ENCODE measurements at regions not wholly inside any gene's neighbourhood (a gene's known extent, or its start where the extent isn't known, plus 50 kb on each side); places are given as distances from the start of the nearest gene placed in this dataset.

DNA sequence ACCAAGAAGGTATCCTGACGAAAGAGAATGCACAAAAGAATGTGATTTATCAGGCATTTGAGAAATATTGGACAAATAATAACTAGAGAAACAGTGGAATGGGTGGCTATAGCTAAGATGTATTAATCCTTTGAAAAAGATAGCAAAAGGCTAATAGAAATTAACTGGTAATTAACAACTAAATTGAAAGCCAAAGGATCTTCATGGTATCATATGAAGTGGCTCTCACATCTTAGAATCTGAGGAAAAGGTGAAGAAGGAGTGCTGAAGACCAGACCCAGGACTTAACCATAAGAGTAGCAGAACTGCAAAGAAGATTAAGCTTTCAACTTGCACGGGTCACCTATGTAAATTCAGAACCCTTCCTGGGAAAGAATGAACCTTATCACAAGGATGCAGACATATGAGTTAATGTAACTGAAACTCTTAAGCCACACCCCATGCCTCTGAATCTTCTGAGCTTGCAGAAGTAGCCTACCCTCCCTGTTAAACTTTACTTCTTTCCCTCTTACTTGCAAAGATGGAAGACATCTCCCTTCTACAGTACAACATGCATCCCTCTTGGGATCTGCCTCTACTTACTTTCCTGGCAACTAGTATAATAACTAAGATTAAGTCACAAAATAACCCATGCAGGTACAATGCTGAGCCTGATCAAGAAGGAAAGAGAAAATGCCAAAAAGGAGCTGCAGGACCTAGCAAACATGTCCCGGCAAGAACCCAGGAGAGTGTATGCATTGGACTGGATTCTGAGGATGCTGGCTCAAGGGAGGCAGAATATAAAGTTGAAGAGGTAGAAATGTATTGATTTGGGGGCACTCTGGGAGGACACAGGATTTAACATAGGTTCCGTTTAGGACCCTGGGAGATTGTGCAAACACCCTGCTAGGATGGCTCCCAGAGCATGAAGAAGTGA lies 395.5 kb upstream of the SLC30A5 start:
- H3K4me1 ChIP-seq = no peaks in the 10 kb centered on the region
- DNase-seq = no peak
- 69 to 73% methylated on average over 4 of the region's 4 CpGs for WGBS, 2 donors
- no peak for ATAC-seq
- intact Hi-C loops (cut with DNase I) = no loop called here
- H3K27me3 ChIP-seq = no peaks in the 10 kb centered on the region
- H3K36me3 ChIP-seq (replicated peaks in 1 of 2; ENCODE audit: insufficient read depth in 1 of 2, low read depth in 2 of 2) = no peaks in the 10 kb centered on the region
- H3K27ac ChIP-seq = no peak overlapping the region
- no peaks in the 10 kb centered on the region for H3K9me3 ChIP-seq
- H3K4me3 ChIP-seq = no peak overlapping the region
- no peak for TF ChIP-seq POLR2A (IDR thresholded peaks at IDR 0.05)
- TF ChIP-seq, protein P1, sequence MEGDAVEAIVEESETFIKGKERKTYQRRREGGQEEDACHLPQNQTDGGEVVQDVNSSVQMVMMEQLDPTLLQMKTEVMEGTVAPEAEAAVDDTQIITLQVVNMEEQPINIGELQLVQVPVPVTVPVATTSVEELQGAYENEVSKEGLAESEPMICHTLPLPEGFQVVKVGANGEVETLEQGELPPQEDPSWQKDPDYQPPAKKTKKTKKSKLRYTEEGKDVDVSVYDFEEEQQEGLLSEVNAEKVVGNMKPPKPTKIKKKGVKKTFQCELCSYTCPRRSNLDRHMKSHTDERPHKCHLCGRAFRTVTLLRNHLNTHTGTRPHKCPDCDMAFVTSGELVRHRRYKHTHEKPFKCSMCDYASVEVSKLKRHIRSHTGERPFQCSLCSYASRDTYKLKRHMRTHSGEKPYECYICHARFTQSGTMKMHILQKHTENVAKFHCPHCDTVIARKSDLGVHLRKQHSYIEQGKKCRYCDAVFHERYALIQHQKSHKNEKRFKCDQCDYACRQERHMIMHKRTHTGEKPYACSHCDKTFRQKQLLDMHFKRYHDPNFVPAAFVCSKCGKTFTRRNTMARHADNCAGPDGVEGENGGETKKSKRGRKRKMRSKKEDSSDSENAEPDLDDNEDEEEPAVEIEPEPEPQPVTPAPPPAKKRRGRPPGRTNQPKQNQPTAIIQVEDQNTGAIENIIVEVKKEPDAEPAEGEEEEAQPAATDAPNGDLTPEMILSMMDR (IDR thresholded peaks at IDR 0.05) = no peak

DNA sequence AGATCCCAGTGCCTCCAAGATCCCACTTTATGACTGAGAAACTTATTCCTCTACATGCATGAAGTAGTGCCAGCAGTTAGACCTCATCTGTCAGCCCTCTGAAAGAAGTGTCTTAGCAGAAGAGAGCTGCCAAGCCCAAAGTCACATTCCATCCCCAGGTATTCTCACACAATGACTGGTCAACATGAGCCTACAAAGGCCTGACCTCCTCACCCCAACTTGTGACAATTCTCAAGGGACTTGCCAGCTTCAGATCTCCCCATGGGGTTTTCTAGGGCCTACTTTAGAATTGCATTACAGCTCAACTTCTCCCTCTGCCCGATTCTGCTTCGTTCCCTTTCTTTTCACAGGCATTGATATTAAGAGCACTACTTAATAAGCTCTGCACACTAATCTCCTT lies 393.8 kb upstream of the SLC30A5 start:
- no peaks in the 10 kb centered on the region for H3K9me3 ChIP-seq

GRCh38 chr5:68707575-68707974 lies 386.2 kb upstream of the SLC30A5 start:
- DNase-seq (no peak), ATAC-seq (no peak)
- H3K27ac ChIP-seq = no peak overlapping the region
- no peaks in the 10 kb centered on the region for H3K36me3 ChIP-seq (replicated peaks in 1 of 2; ENCODE audit: insufficient read depth in 1 of 2, low read depth in 2 of 2)
- H3K4me3 ChIP-seq = no peak overlapping the region
- H3K4me1 ChIP-seq = no peaks in the 10 kb centered on the region
- TF ChIP-seq, protein P1 (IDR thresholded peaks at IDR 0.05) = no peak
- no peak for TF ChIP-seq POLR2A (IDR thresholded peaks at IDR 0.05)
- intact Hi-C loops (cut with DNase I) = no loop called here
- WGBS, 2 donors = 50 to 54% methylated on average over 2 of the region's 2 CpGs
- no peaks in the 10 kb centered on the region for H3K9me3 ChIP-seq
- H3K27me3 ChIP-seq = no peaks in the 10 kb centered on the region

More for the DNA sequence above, 393.8 kb upstream of the SLC30A5 start:
- Histone ChIP-seq H3K4me1 (no peaks in the 10 kb centered on the region), H3K27ac (no peak overlapping the region), H3K4me3 (no peak overlapping the region), H3K27me3 (no peaks in the 10 kb centered on the region), H3K36me3 (replicated peaks in 1 of 2; ENCODE audit: insufficient read depth in 1 of 2, low read depth in 2 of 2) (no peaks in the 10 kb centered on the region)
- 73 to 91% methylated on average over 2 of the region's 2 CpGs for WGBS, 2 donors
- intact Hi-C loops (cut with DNase I) = no loop called here
- TF ChIP-seq, protein P1 (IDR thresholded peaks at IDR 0.05) = no peak
- TF ChIP-seq POLR2A (IDR thresholded peaks at IDR 0.05) = no peak
- DNase-seq (no peak), ATAC-seq (no peak)

DNA sequence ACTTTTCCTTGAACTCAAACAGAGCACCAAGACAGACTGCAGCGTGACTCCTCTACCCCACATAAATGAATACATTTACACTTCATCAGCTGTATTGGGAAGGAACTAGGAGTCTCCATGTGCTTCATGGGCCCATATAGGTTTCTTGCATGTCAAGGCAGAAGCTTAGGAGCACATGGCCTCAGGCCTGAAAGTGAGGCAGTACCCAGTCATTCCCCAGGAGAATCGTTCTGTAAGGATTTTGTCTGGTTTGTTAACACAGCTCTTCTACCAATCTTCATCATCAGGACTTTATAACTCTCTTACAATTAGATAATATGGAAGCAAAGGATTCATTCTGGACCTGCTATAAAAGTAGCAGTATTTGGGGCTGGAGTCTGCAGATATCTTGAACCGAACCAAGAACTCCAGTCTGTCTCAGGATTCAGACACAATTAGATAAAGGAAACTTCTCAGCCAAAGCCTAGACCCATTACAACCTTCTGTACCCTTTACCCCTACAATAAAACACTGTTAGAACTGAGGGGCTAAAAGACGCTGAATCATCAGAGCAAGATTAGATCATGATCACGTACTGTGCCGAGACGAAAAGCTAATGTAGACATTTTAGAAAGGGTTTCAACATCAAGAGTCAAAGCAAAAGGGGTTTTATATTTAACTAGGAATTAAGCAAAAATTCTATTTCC lies 385.5 kb upstream of the SLC30A5 start:
- TF ChIP-seq, protein P1 (IDR thresholded peaks at IDR 0.05) = no peak
- TF ChIP-seq POLR2A (IDR thresholded peaks at IDR 0.05) = no peak
- ATAC-seq = no peak

More for the DNA sequence above, 385.5 kb upstream of the SLC30A5 start:
- no peak overlapping the region for H3K4me3 ChIP-seq
- H3K36me3 ChIP-seq (replicated peaks in 1 of 2; ENCODE audit: insufficient read depth in 1 of 2, low read depth in 2 of 2) = no peaks in the 10 kb centered on the region
- WGBS, 2 donors = 82 to 91% methylated on average over 7 of the region's 7 CpGs
- no peak for DNase-seq
- H3K9me3 ChIP-seq = no peaks in the 10 kb centered on the region
- no peaks in the 10 kb centered on the region for H3K4me1 ChIP-seq
- H3K27ac ChIP-seq = no peak overlapping the region
- H3K27me3 ChIP-seq = no peaks in the 10 kb centered on the region
- intact Hi-C loops (cut with DNase I) = no loop called here
